ENCODE measurements at regions not wholly inside any gene's neighbourhood (a gene's known extent, or its start where the extent isn't known, plus 50 kb on each side); places are given as distances from the start of the nearest gene placed in this dataset.

DNA sequence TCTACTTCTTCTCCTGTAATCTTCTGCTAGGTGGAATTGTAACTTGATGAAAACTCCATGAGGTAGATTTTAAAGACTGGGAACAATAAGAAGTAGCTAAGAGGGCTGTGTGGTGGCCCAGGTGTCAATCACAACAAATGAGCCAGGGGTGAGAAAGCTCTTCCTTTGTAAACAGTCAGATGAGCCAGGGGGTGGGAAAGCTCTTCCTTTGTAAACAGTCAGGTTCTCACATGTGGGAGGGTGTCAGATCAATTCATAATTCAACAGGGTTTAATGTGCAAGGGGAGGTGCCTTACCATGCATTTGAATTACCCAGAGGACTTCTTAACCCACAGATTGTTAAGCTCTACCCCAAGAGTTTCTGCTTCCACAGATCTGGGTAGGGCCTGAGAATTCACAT is 312.4 kb upstream of the AUTS2 start:
- no peaks in the 10 kb centered on the region for H3K4me1 ChIP-seq (ENCODE audit: control insufficient read depth in 4 of 4, insufficient read depth in 4 of 4, low read length in 3 of 4)
- H3K9ac ChIP-seq (ENCODE audit: low read depth in 1 of 2, low read length in 2 of 2): no peak overlapping the region
- no peaks in the 10 kb centered on the region for H3K9me3 ChIP-seq (ENCODE audit: control insufficient read depth in 4 of 4, low read length in 3 of 4)
- H3K27me3 ChIP-seq (ENCODE audit: control insufficient read depth in 4 of 4, insufficient read depth in 4 of 4, low read length in 3 of 4): no peaks in the 10 kb centered on the region
- no peaks in the 10 kb centered on the region for H3K36me3 ChIP-seq (ENCODE audit: control insufficient read depth in 4 of 4, insufficient read depth in 3 of 4, low read depth in 1 of 4, low read length in 3 of 4)
- no peak overlapping the region for H3K27ac ChIP-seq (ENCODE audit: low read depth in 1 of 2, low read length in 2 of 2)
- H3K4me3 ChIP-seq (ENCODE audit: low read depth in 1 of 3, low read length in 3 of 3): no peak overlapping the region
- no peak for TF ChIP-seq GABPA (IDR thresholded peaks at IDR 0.05 in 1 of 2, conservative IDR thresholded peaks at IDR 0.05 in 1 of 2)
- TF ChIP-seq, protein P1, sequence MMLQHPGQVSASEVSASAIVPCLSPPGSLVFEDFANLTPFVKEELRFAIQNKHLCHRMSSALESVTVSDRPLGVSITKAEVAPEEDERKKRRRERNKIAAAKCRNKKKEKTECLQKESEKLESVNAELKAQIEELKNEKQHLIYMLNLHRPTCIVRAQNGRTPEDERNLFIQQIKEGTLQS (IDR thresholded peaks at IDR 0.05): no peak
- TF ChIP-seq YY1 (IDR thresholded peaks at IDR 0.05): no peak
- TF ChIP-seq NR2F2 (IDR thresholded peaks at IDR 0.05): no peak
- TF ChIP-seq RXRA (IDR thresholded peaks at IDR 0.05): no peak
- TF ChIP-seq, protein P2, sequence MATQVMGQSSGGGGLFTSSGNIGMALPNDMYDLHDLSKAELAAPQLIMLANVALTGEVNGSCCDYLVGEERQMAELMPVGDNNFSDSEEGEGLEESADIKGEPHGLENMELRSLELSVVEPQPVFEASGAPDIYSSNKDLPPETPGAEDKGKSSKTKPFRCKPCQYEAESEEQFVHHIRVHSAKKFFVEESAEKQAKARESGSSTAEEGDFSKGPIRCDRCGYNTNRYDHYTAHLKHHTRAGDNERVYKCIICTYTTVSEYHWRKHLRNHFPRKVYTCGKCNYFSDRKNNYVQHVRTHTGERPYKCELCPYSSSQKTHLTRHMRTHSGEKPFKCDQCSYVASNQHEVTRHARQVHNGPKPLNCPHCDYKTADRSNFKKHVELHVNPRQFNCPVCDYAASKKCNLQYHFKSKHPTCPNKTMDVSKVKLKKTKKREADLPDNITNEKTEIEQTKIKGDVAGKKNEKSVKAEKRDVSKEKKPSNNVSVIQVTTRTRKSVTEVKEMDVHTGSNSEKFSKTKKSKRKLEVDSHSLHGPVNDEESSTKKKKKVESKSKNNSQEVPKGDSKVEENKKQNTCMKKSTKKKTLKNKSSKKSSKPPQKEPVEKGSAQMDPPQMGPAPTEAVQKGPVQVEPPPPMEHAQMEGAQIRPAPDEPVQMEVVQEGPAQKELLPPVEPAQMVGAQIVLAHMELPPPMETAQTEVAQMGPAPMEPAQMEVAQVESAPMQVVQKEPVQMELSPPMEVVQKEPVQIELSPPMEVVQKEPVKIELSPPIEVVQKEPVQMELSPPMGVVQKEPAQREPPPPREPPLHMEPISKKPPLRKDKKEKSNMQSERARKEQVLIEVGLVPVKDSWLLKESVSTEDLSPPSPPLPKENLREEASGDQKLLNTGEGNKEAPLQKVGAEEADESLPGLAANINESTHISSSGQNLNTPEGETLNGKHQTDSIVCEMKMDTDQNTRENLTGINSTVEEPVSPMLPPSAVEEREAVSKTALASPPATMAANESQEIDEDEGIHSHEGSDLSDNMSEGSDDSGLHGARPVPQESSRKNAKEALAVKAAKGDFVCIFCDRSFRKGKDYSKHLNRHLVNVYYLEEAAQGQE (IDR thresholded peaks at IDR 0.05): no peak
- no peak for TF ChIP-seq FOXA2 (IDR thresholded peaks at IDR 0.05)
- no peak for TF ChIP-seq EGR1 (IDR thresholded peaks at IDR 0.05; ENCODE audit: low read depth in 2 of 2)
- DNase-seq (ENCODE audit: low spot score): no peak

DNA sequence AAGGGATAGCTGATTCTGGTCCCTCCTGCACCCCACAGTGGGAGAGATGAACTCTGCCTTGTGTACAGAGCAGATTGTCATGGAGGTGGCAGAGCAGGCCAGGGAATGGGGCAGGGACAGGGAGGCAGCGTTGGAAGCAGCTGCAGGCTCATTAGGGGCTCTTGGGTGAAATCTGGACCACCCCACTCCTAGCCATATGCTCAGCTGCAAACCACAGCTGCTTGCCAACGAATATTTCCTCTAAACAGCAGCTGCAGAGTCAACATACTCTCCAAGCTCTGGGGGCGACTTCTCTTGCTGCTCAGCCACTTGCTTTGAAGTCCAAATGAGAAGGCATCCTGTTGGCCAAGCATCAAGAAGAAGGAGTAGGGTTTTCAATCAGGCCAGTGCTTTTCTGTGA is 302.3 kb upstream of the AUTS2 start:
- H3K36me3 ChIP-seq (ENCODE audit: control insufficient read depth in 4 of 4, insufficient read depth in 3 of 4, low read depth in 1 of 4, low read length in 3 of 4): no peaks in the 10 kb centered on the region
- TF ChIP-seq, protein P3, sequence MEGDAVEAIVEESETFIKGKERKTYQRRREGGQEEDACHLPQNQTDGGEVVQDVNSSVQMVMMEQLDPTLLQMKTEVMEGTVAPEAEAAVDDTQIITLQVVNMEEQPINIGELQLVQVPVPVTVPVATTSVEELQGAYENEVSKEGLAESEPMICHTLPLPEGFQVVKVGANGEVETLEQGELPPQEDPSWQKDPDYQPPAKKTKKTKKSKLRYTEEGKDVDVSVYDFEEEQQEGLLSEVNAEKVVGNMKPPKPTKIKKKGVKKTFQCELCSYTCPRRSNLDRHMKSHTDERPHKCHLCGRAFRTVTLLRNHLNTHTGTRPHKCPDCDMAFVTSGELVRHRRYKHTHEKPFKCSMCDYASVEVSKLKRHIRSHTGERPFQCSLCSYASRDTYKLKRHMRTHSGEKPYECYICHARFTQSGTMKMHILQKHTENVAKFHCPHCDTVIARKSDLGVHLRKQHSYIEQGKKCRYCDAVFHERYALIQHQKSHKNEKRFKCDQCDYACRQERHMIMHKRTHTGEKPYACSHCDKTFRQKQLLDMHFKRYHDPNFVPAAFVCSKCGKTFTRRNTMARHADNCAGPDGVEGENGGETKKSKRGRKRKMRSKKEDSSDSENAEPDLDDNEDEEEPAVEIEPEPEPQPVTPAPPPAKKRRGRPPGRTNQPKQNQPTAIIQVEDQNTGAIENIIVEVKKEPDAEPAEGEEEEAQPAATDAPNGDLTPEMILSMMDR (IDR thresholded peaks at IDR 0.05; ENCODE audit: low read depth, low read length, missing input control): no peak
- TF ChIP-seq, protein P1 (IDR thresholded peaks at IDR 0.05): no peak
- TF ChIP-seq MAX (IDR thresholded peaks at IDR 0.05) (no peak), RXRA (IDR thresholded peaks at IDR 0.05) (no peak), YY1 (IDR thresholded peaks at IDR 0.05) (no peak), RAD21 (IDR thresholded peaks at IDR 0.05) (no peak), NR2F2 (IDR thresholded peaks at IDR 0.05) (no peak), TAF1 (conservative IDR thresholded peaks at IDR 0.05) (no peak), HNF4G (IDR thresholded peaks at IDR 0.05) (no peak)
- TF ChIP-seq, protein P2 (IDR thresholded peaks at IDR 0.05): no peak
- TF ChIP-seq, protein P4, sequence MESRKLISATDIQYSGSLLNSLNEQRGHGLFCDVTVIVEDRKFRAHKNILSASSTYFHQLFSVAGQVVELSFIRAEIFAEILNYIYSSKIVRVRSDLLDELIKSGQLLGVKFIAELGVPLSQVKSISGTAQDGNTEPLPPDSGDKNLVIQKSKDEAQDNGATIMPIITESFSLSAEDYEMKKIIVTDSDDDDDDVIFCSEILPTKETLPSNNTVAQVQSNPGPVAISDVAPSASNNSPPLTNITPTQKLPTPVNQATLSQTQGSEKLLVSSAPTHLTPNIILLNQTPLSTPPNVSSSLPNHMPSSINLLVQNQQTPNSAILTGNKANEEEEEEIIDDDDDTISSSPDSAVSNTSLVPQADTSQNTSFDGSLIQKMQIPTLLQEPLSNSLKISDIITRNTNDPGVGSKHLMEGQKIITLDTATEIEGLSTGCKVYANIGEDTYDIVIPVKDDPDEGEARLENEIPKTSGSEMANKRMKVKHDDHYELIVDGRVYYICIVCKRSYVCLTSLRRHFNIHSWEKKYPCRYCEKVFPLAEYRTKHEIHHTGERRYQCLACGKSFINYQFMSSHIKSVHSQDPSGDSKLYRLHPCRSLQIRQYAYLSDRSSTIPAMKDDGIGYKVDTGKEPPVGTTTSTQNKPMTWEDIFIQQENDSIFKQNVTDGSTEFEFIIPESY (IDR thresholded peaks at IDR 0.05): no peak
- no peaks in the 10 kb centered on the region for H3K9me3 ChIP-seq (ENCODE audit: control insufficient read depth in 4 of 4, low read length in 3 of 4)
- WGBS: 71% methylated on average over 3 of the region's 3 CpGs
- H3K9ac ChIP-seq (ENCODE audit: low read depth in 1 of 2, low read length in 2 of 2): no peak overlapping the region
- no peak overlapping the region for H3K4me3 ChIP-seq (ENCODE audit: low read depth in 1 of 3, low read length in 3 of 3)
- no peaks in the 10 kb centered on the region for H3K27me3 ChIP-seq (ENCODE audit: control insufficient read depth in 4 of 4, insufficient read depth in 4 of 4, low read length in 3 of 4)
- H3K27ac ChIP-seq (ENCODE audit: low read depth in 1 of 2, low read length in 2 of 2): no peak overlapping the region
- H3K4me1 ChIP-seq (ENCODE audit: control insufficient read depth in 4 of 4, insufficient read depth in 4 of 4, low read length in 3 of 4): no peaks in the 10 kb centered on the region
- DNase-seq (ENCODE audit: low spot score): no peak
